ENCODE measurements at regions not wholly inside any gene's neighbourhood (a gene's known extent, or its start where the extent isn't known, plus 50 kb on each side); places are given as distances from the start of the nearest gene placed in this dataset.

GRCh38 chr1:187949567-187949966 lies 1120.8 kb downstream of the PLA2G4A start:
- H3K4me2 ChIP-seq (ENCODE audit: insufficient read depth, low read length) = no peak overlapping the region
- H3K4me3 ChIP-seq (ENCODE audit: insufficient read depth, low read length) = no peak overlapping the region
- H4K20me1 ChIP-seq (ENCODE audit: insufficient read depth, low read length) = no peaks in the 10 kb centered on the region
- TF ChIP-seq, protein P1, sequence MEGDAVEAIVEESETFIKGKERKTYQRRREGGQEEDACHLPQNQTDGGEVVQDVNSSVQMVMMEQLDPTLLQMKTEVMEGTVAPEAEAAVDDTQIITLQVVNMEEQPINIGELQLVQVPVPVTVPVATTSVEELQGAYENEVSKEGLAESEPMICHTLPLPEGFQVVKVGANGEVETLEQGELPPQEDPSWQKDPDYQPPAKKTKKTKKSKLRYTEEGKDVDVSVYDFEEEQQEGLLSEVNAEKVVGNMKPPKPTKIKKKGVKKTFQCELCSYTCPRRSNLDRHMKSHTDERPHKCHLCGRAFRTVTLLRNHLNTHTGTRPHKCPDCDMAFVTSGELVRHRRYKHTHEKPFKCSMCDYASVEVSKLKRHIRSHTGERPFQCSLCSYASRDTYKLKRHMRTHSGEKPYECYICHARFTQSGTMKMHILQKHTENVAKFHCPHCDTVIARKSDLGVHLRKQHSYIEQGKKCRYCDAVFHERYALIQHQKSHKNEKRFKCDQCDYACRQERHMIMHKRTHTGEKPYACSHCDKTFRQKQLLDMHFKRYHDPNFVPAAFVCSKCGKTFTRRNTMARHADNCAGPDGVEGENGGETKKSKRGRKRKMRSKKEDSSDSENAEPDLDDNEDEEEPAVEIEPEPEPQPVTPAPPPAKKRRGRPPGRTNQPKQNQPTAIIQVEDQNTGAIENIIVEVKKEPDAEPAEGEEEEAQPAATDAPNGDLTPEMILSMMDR (IDR thresholded peaks at IDR 0.05; ENCODE audit: extremely low read depth, low read depth, low read length) = no peak
- H3K4me1 ChIP-seq (ENCODE audit: insufficient read depth, low read length) = no peaks in the 10 kb centered on the region
- no peaks in the 10 kb centered on the region for H3K27me3 ChIP-seq (ENCODE audit: insufficient read depth, low read length)
- H3K27ac ChIP-seq (ENCODE audit: low read depth, low read length) = no peak overlapping the region
- no peaks in the 10 kb centered on the region for H3K79me2 ChIP-seq (ENCODE audit: insufficient read depth, low read length)
- DNase-seq (ENCODE audit: insufficient read length, low spot score, missing footprints) = no peak
- no peaks in the 10 kb centered on the region for H3K36me3 ChIP-seq (ENCODE audit: insufficient read depth, low read length)
- H3K9me3 ChIP-seq (ENCODE audit: low read depth, low read length) = peaks cover 4% of the 10 kb centered on the region
- H2AFZ ChIP-seq (ENCODE audit: low read length) = no peak overlapping the region

- no peak for DNase-seq (ENCODE audit: insufficient read length, low spot score, missing footprints)
- Histone ChIP-seq H3K27ac (ENCODE audit: low read depth, low read length) (no peak overlapping the region), H3K36me3 (ENCODE audit: insufficient read depth, low read length) (no peaks in the 10 kb centered on the region), H3K4me2 (ENCODE audit: insufficient read depth, low read length) (no peak overlapping the region), H3K27me3 (ENCODE audit: insufficient read depth, low read length) (no peaks in the 10 kb centered on the region), H3K9me3 (ENCODE audit: low read depth, low read length) (peaks cover 4% of the 10 kb centered on the region), H3K4me3 (ENCODE audit: insufficient read depth, low read length) (no peak overlapping the region), H2AFZ (ENCODE audit: low read length) (no peak overlapping the region), H4K20me1 (ENCODE audit: insufficient read depth, low read length) (no peaks in the 10 kb centered on the region), H3K4me1 (ENCODE audit: insufficient read depth, low read length) (no peaks in the 10 kb centered on the region), H3K79me2 (ENCODE audit: insufficient read depth, low read length) (no peaks in the 10 kb centered on the region)
- TF ChIP-seq, protein P1 (IDR thresholded peaks at IDR 0.05; ENCODE audit: extremely low read depth, low read depth, low read length) = no peak
These were observed 1123.1 kb downstream of the PLA2G4A start for GRCh38 chr1:187951817-187952216.

DNA sequence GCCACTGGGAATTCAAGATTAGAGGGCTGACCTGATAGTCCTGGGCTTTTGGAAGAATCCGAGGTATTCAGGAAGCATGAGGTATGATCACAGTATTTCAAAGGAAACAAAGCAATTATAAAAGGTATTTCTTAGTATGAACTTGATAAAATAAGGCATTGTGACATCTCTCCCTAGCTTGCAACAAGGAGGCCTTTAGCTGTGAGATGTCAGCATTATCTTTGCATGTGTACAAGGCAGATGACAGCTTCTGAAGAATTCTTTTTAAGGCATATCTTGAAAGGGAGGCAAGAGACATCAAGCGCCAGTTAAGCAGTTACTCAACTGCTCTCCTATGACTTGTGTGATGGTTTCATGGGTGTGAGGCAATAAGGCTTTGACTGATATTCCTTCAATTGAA lies 1123.7 kb downstream of the PLA2G4A start:
- Histone ChIP-seq H3K4me3 (ENCODE audit: insufficient read depth, low read length) (no peak overlapping the region), H3K27ac (ENCODE audit: low read depth, low read length) (no peak overlapping the region), H4K20me1 (ENCODE audit: insufficient read depth, low read length) (no peaks in the 10 kb centered on the region), H2AFZ (ENCODE audit: low read length) (no peak overlapping the region), H3K79me2 (ENCODE audit: insufficient read depth, low read length) (no peaks in the 10 kb centered on the region), H3K27me3 (ENCODE audit: insufficient read depth, low read length) (no peaks in the 10 kb centered on the region), H3K4me1 (ENCODE audit: insufficient read depth, low read length) (no peaks in the 10 kb centered on the region), H3K4me2 (ENCODE audit: insufficient read depth, low read length) (no peak overlapping the region), H3K9me3 (ENCODE audit: low read depth, low read length) (peaks cover 4% of the 10 kb centered on the region), H3K36me3 (ENCODE audit: insufficient read depth, low read length) (no peaks in the 10 kb centered on the region)
- TF ChIP-seq, protein P1 (IDR thresholded peaks at IDR 0.05; ENCODE audit: extremely low read depth, low read depth, low read length) = no peak
- no peak for DNase-seq (ENCODE audit: insufficient read length, low spot score, missing footprints)

GRCh38 chr1:187956975-187957374 lies 1128.2 kb downstream of the PLA2G4A start:
- no peak overlapping the region for H2AFZ ChIP-seq (ENCODE audit: low read length)
- no peak for DNase-seq (ENCODE audit: insufficient read length, low spot score, missing footprints)
- no peak overlapping the region for H3K4me2 ChIP-seq (ENCODE audit: insufficient read depth, low read length)
- H3K4me1 ChIP-seq (ENCODE audit: insufficient read depth, low read length) = no peaks in the 10 kb centered on the region
- no peaks in the 10 kb centered on the region for H3K27me3 ChIP-seq (ENCODE audit: insufficient read depth, low read length)
- no peaks in the 10 kb centered on the region for H4K20me1 ChIP-seq (ENCODE audit: insufficient read depth, low read length)
- H3K36me3 ChIP-seq (ENCODE audit: insufficient read depth, low read length) = no peaks in the 10 kb centered on the region
- H3K4me3 ChIP-seq (ENCODE audit: insufficient read depth, low read length) = no peak overlapping the region
- H3K27ac ChIP-seq (ENCODE audit: low read depth, low read length) = no peak overlapping the region
- H3K9me3 ChIP-seq (ENCODE audit: low read depth, low read length) = peaks cover 4% of the 10 kb centered on the region
- TF ChIP-seq, protein P1 (IDR thresholded peaks at IDR 0.05; ENCODE audit: extremely low read depth, low read depth, low read length) = no peak
- H3K79me2 ChIP-seq (ENCODE audit: insufficient read depth, low read length) = no peaks in the 10 kb centered on the region
